ENCODE measurements at regions not wholly inside any gene's neighbourhood (a gene's known extent, or its start where the extent isn't known, plus 50 kb on each side); places are given as distances from the start of the nearest gene placed in this dataset.

- TF ChIP-seq TCF4 (CRISPR knock-in tag; IDR thresholded peaks at IDR 0.05; ENCODE audit: borderline replicate concordance) (no peak), GLIS3 (CRISPR knock-in tag; IDR thresholded peaks at IDR 0.05) (no peak), OSR1 (CRISPR knock-in tag; IDR thresholded peaks at IDR 0.05) (no peak), CREB5 (CRISPR knock-in tag; IDR thresholded peaks at IDR 0.05; ENCODE audit: low read depth) (no peak), ZFP3 (CRISPR knock-in tag; IDR thresholded peaks at IDR 0.05) (no peak), TOX (CRISPR knock-in tag; IDR thresholded peaks at IDR 0.05; ENCODE audit: borderline replicate concordance) (no peak), PPARA (CRISPR knock-in tag; IDR thresholded peaks at IDR 0.05; ENCODE audit: borderline replicate concordance) (no peak), ZFP30 (CRISPR knock-in tag; IDR thresholded peaks at IDR 0.05) (no peak), CSDC2 (CRISPR knock-in tag; IDR thresholded peaks at IDR 0.05) (no peak), ZC3H10 (CRISPR knock-in tag; IDR thresholded peaks at IDR 0.05) (no peak)
These were observed 833.0 kb downstream of the SLC6A15 start for GRCh38 chr12:84079626-84080025.

Measured in SK-N-SH treated with all-trans-retinoic acid at 6 μM for 48 hours (cell line).